AG08395 (cell line): ENCODE measurements at regions not wholly inside any gene's neighbourhood (a gene's known extent, or its start where the extent isn't known, plus 50 kb on each side); places are given as distances from the start of the nearest gene placed in this dataset.

Source experiments
- DNase-seq: peaks from one replicate; pipeline ENCODE4 v3.0.0; 2012; ENCODE audit warnings: mixed read lengths, low spot score

- DNase-seq, result no peak
Measured at GRCh38 chr20:43803276-43803675, 76.5 kb upstream of the GTSF1L start.

GRCh38 chr20:43800186-43800585, 73.4 kb upstream of the GTSF1L start:
- no peak for DNase-seq

GRCh38 chr20:43799741-43800140, 72.9 kb upstream of the GTSF1L start:
- DNase-seq, result no peak

- DNase-seq, result no peak
Measured at GRCh38 chr20:43799150-43799711, 72.4 kb upstream of the GTSF1L start.

- no peak for DNase-seq
Measured at GRCh38 chr20:43798291-43799149, 71.7 kb upstream of the GTSF1L start.

- DNase-seq, result no peak
Measured at GRCh38 chr20:43794326-43794725, 67.5 kb upstream of the GTSF1L start.

GRCh38 chr20:43789593-43789992, 62.8 kb upstream of the GTSF1L start:
- no peak for DNase-seq

- no peak for DNase-seq
Measured at GRCh38 chr20:43787937-43788336, 61.1 kb upstream of the GTSF1L start.

- no peak for DNase-seq
Measured at GRCh38 chr20:43786885-43787284, 60.1 kb upstream of the GTSF1L start.

GRCh38 chr20:43781215-43781614, 54.4 kb upstream of the GTSF1L start:
- DNase-seq, result no peak

GRCh38 chr20:43778375-43778774, 51.6 kb upstream of the GTSF1L start:
- no peak for DNase-seq

- no peak for DNase-seq
Measured at GRCh38 chr20:43776691-43777090, 49.9 kb upstream of the GTSF1L start.
